ENCODE measurements at regions not wholly inside any gene's neighbourhood (a gene's known extent, or its start where the extent isn't known, plus 50 kb on each side); places are given as distances from the start of the nearest gene placed in this dataset.
"Not testable (repeated sequence)": the region's sequence is repeated elsewhere in the genome, so short reads cannot be mapped to it uniquely, and the experiment has no call there.

DNA sequence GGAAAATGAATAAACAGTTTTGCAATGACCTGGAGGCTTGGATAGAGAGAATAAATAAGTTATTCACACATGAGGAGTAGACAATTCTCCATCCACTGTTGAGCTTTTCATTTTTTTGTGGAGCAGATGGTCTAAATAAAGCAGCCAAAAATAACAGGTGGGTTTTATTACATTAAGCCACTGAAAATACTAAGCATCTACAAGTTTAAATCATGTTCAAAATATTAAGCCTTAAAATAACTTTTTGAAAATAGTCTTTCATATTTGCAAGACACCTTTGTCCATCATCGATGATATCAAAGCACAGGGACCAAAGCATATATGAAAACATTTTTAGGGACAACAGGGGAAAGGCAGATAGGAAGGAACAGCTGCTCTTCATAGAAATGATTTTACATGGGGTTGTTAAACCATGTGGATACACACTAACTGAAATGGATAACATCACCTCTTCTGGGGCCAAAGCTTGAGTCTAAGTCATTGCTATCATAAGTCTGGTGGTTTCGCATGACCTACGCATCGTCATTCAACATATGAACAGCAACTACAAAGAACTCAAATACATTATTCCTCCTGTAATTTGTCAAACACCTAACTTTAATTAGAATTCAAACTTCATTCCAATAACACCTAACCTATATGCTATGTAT, 197.6 kb upstream of the CHST9 start:
- DNase-seq (ENCODE audit: low read depth, low spot score): no peak

DNA sequence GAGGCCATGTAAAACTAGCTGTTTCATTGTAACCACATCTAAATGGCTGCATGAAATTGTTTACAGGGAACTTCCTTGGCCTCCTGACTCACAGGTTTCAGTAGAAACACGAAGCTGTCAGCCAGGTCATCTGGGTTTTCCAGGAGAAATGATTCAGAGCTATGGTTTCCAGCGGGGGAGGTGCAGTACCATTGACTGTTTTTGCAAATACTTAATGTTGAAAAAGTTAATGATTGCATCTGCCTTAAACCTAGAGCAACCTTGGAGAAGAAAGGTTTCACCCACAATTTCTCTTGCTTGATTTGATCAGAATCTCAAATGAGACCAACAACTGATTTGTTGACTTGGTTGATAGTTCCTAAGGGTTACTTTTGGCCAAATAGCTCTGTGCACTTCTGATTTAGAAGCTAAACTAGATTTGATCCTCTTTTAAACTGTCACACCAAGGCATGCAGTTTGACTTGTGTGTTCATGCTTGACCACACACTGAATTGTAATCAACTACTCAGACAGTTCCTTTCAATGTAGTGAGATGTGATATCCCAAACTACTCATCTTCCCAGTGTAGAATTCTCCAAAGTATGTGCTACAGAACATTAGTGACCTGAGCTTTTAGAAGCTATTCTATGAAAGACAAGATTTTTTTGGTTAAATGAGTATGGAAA, 193.5 kb upstream of the CHST9 start:
- peak; percentile 89 for DNase-seq (ENCODE audit: low read depth, low spot score)

DNA sequence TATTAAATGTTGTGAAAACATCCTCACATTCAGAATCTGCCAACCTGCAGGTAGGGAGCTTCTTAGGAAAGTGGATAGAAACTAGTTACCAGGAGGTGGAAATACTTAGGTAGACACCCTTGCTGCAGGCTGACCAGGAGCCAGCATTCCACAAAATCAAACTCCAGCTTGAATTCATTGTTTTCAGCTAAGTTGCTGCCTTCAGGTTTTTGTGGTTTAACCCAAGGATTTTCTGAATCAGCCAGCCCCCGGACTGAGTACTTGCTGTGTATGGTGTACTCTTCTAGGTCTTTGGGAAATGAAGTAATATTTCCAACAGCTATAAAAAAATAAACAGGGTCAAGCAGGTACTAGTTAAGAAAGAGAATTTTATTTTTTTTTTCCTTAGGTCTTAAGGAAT, 192.1 kb upstream of the CHST9 start:
- peak; percentile 86 for DNase-seq (ENCODE audit: low read depth, low spot score)

DNA sequence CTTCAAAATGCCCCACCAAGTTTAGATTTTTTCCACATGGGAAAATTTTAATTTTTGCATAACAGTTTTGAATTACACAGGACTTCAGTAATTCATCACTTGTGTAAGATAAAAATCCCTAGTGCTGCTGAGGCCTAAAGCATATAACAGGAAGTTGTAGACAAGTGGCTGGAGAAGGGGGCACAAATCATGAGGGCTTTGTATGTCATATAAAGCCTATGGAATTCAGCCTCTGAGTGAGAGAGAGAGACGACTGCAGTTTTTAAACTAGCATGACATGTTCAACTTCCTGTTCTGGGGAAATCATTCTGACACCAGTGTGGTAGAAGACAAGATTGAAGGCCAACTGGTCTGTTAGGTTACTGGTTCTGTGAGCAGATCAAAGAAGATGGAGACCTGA, 187.3 kb upstream of the CHST9 start:
- DNase-seq (ENCODE audit: low read depth, low spot score): no peak

DNA sequence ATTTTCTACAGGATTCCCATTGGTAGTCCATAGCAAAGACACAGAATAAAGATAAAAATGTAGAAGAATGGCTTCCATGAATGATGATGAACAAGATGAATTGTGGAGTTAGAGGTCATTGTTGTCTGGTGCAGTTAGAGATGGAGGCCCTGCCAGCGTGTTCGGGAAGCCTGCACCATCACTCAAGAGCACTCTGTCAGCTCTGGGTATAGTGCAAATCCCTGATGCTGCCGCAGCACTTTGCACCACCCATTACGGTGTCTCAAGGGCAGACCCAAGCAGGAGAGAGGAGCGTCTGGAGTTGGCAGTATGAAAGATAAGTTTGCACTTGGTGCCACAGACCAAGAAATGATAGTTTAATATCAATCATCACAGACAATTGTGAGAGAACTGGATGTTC, 181.6 kb upstream of the CHST9 start:
- no peak for DNase-seq (ENCODE audit: low read depth, low spot score)

DNA sequence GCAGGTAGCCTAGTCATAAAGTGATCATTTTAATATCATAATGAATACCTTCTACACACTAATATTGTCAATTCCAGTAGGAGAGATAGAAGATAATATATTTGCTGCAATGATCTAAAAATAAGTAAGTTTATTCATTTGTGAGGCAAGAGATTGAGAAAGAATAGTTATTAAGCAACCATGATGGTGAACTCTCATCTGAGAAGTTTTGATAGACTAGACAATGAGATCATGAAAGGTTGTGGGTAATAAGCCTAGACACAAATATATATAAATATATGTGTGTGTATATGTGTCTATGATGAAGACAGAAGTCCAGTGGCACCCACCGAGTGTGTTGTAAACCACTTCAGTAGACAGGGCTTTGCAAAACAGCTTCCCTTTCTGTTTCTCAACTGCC, 181.0 kb upstream of the CHST9 start:
- DNase-seq (ENCODE audit: low read depth, low spot score): no peak

DNA sequence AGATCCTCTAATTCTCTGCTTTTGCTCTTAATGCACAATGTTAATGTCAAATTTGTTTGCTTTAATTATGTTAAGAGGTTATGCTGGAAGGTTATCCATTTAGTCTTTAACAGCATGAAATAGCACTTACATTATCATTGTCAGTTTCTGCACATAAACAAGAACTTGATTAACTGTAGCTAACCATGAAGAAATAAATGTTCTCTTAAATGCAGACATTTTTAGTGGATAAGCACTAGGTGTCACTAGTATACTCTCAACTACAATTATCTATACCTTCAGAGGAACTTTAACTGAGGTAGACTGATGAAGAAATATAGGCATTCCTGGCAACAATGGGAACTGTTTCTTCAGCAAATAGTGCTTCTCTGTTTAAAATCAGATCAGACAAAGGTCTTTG, 178.8 kb upstream of the CHST9 start:
- peak; percentile 9 for DNase-seq (ENCODE audit: low read depth, low spot score)

DNA sequence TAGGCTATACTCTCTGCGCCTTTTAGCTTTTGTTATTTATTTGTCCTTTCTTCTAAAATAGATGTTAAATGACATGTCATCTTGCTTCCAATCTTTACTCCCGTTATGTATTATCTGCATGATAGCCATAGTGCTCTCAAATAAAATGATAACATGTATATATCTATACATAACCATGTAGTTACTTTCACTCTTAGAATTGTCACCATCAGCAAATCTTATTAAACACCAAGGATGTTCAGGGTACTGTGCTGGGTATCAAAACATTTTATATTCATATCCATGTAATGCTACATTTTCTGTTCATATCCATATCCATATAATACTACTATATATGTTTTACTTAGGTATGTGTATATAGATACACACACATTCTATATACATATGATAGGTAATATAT, 176.4 kb upstream of the CHST9 start:
- no peak for DNase-seq (ENCODE audit: low read depth, low spot score)

DNA sequence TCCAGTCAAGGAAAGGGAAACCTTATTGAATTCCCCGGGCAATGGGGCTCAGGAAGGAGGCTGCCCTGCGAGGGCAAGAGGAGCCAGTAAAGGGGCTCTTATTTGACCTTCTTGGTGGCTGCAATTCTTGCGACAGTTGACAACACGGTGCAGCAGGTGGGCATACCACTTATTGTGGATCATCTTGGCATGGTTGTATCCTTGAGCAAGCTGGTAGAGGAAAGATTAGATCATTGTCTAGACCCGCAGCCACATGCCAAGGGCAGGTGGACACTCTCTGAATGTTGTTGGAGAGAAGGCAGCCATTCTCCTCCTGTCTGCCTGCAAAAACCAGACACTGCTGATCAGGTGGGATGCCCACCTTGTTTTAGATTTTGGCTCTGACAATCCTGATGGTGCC, 170.2 kb upstream of the CHST9 start:
- no peak for DNase-seq (ENCODE audit: low read depth, low spot score)

DNA sequence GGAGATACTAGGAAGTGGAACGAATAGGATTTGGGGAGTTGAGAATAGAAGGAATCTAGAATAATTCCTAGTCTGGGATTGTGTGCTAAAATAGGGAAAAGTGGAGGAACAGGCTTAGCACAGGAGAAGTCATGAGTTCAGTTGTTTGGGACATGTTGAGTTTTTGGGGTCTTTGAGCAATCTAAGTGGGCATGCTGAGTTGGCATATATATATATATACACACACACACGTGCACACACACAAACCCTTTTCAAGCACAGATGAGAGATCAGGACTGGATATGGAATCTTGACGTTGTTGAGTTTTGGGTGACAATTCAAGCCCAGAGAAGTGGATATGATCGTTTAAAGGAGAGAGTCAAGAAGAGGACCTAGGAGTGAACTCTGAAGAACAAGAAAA, 168.2 kb upstream of the CHST9 start:
- DNase-seq (ENCODE audit: low read depth, low spot score): no peak

DNA sequence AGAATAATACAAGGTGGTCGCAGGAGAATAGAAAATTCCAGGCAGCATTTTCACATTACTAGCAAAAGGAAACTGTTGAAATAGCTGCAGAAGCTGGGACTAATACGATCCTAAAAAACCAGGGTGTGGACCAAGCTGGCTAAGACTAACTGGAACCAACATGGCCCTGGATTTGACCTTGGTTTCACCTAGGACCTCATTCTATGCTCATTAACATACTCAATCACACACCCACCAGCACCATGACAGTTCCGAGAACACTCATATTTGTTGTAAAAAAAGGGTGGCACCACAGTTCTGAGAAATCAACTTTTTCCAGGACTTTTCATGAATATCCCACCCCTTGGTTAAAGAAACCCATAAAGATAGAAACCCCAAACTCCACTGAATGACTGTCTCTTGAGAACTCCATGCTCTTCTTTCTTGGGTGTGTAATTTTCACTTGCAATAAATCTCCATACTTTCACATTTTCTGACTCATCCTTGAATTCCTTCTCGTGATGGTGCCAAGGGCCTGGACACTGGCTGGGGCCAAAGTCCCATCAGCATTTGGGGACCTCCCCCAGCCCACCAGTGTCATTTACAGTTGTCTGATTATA, 164.3 kb upstream of the CHST9 start:
- no peak for DNase-seq (ENCODE audit: low read depth, low spot score)

DNA sequence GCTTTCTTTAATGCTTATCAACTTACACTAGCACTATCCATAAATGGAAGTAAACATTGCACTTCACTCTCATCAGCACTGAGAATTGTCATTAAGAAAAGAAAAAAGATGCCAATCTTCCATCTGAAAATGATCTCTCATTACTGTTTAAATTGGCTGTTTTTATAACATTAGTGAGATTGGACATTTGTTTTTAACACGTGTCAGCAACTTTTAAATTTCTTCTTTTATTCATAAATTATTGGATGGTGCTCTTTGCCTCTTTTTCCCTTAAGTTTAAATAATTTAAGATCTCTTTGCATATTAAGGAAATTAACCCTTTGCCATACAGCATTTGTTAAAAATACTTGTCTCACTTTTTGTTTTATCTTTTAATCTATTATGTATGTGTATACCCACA, 146.5 kb upstream of the CHST9 start:
- no peak for DNase-seq (ENCODE audit: low read depth, low spot score)

DNA sequence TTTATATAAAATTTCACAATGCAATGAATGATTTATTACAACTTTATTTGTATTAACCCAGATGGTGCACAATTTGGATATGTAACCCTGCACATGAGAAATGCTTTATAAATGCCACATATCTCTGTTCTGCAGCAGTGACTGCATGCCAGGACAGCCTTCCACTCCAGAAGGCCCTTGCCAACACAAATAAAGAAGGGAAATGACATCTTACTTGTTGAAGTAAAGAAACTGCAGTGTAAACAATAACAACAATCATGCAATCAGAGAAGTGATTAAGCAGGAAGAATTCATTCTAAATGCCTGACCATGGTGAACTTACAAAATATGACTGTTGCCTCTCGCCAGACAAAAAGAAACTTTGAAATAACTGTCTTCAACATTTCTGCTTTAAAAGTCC, 129.9 kb upstream of the CHST9 start:
- DNase-seq (ENCODE audit: low read depth, low spot score): peak; percentile 32

DNA sequence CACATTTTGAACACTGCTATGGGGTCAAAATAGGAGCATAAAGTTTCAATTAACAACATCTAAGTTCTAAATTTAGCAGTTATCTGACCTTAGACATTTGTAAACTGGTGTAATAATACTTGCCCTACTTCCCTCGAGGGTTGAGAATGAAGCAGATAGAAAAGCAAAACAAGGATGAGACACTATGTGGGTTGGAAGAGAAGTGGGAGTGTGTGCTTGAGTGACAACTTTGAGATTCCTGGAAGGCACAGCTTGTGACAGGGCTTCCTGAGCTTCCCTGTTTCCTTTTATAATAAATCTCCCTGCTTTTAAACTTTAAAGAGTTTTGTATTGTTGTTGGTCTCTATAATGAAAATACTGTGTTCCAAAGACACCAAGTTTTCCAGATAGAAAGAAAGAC, 128.6 kb upstream of the CHST9 start:
- DNase-seq (ENCODE audit: low read depth, low spot score): no peak

DNA sequence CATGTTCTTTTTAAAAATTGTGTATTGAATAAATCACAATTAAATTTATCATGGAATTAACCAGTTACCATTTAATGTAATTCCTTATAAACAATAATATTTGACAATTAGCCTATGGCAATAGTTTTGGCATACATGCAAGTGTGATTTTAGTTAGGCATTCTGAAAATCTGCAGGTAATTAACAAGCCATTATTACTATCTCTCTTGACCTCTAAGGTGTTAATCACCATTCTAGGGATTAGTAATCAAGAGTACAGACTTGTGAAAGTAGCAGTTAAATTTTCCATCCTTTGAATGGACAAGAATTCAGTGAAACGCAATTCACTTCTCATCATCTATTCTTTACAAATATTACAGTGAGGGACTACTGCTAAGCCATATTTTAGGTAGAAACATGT, 127.7 kb upstream of the CHST9 start:
- no peak for DNase-seq (ENCODE audit: low read depth, low spot score)

DNA sequence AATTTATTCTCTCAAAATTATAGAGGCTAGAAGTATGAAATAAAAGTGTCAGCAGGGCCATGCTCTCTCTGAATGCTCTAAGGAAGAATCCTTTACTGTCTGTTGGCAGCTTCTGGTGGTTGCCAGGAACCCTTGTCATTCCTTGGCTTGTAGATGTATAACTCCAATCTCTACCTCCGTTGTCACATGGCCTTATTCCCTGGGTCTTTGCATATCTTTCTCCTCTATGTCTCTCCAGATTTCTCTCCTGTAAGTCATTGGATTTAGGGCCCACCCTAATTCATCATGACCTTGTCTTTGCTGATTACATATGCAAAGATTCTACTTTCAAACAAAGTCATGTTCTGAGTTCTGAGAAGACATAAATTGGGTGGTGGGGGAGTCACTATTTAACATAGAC, 127.0 kb upstream of the CHST9 start:
- no peak for DNase-seq (ENCODE audit: low read depth, low spot score)

DNA sequence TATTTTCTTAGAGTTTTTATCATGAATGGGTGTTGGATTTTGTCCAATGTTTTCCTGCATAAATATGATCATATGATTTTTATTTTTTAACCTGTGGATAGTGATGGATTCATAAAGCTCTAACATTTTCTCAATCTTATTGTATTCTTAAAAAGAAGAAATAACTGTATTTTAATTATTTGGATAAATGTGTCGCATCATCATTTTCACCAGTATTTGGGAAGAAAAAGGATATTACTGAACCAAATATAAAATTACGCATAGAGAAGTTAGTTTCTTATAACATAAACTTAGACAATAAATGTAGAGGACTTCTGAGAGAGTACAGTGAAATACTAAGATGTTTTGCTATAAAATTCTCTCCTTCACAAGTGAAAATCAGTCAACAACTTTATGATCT, 126.0 kb upstream of the CHST9 start:
- no peak for DNase-seq (ENCODE audit: low read depth, low spot score)

DNA sequence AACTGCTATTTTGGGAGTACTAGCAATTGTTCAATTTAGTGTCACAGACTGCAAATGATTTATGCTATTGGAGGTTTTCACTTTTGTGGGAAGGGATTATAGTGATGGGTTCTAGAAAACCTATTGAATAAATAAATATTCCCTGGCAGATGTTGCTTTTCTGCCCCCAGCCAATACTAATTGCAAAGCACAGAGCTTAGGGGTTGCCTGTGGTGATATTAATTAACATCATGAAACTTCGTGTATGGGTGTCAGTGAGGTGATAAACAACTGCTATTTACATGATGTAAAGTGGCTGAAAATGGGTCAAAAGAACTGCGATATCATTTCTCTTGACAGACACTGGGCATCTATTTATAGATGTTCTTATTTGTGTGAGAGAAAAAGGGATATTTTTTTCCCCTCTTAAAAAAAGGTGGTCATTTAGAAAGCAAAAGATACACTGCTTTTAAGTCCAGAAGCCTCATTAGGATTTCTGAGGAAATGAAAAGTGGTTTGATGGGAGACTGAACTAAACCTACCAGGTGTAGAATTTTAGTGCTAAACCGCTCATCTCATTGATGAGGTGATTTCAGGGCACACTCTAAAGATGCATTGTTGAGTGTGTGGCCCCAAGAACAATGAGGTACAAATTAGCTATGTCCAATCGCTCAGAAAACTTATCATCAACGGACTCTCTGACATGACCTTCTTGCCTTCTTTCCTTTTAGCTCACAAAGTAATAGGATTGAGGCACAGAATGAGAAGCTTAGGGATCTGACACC, 116.7 kb upstream of the CHST9 start:
- DNase-seq (ENCODE audit: low read depth, low spot score): no peak

DNA sequence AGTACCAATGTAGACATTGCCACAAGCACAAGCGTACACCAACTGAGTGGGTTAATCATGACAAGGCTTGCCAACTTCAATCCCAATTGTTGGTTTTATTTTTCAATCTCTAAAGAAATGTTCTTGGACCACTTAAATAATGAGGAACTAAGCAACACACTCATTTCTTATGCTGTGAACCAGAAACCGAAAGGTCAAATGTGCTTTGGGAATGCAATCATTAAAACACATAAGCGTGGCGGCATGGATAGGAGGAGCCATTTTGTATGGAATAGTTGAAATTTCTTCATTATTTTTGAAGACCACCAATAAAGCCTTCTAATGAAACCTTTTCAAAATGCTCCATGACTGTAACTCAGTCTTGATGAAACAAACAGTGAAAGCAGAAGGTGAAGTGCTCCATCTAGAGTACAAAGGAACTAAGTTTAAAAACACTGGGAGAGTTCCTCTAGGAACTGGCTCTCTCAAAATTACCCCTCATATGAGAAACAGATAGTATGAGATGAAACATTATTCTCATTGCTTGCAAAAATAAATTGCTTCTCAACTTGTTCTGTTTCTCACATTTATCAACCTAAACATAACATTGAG, 113.2 kb upstream of the CHST9 start:
- peak; percentile 15 for DNase-seq (ENCODE audit: low read depth, low spot score)

DNA sequence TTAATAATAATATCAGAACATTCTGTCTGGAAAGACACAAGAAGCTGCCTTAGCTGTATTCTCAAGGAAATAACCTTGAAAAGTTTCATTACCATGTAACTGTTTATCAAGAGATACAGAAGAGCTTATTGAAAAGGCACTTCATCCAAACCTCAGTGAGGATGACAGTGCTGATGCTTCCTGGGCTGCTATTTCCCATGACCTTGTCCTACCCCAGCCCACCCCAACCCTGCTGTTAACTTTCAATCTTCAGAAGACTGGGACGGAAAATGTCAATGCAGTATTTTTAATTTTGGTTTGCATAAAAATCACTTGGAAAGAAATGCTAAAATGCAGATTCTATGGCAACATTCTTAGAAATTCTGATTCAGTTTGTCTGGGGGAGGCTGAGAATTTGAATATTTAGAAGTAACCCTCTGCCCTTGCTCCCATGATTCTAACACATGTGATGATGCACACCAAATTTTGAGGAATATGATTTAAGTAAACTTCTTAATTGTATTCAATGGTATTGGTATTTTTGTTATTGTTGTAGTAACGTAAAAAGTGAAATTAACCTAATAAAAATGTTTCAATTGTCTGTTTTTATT, 101.0 kb upstream of the CHST9 start:
- DNase-seq (ENCODE audit: low read depth, low spot score): not testable (repeated sequence)

DNA sequence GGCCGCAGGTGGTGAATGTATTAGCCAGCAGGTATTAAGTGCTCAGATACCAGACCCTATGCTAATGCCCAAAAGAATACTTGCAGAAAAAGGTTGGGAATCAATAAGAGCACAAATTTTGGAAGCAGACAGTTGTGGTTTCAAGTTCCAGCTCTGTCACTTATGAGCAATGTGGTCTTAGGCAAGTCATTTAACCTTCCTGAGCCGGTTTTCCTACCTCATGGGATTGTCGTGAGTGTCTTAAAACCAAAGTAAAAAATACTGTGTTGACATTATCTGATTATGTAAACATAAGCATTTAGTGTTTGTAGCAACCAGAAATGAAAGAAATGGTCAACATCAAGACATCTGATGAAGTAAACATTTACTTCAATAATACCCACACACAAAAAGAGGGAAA, 93.0 kb upstream of the CHST9 start:
- no peak for DNase-seq (ENCODE audit: low read depth, low spot score)

DNA sequence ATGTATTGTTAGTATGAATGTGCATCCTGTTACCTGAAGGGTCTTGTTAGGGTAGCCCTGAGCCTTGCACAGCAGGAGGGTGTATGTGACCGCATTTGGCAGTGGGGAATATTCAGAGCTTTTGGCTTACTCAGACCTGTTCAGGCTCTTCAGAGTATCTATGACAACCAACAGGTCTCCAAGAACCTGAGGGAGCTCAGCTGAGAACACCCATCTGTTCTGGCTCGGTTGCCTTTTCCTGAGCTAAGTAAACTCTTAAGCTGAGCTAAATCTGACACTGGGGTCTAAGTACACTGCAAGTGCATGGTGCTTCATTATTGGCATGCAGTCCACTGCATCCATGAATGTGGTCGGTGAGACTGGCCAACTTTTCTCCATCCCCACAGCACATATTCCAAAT, 92.4 kb upstream of the CHST9 start:
- DNase-seq (ENCODE audit: low read depth, low spot score): no peak
